NK-92 treated with Interleukin-12 subunit alpha and Interleukin-12 subunit beta, amount 100 ng/mL, for 24 hours (cell line): ENCODE measurements at regions not wholly inside any gene's neighbourhood (a gene's known extent, or its start where the extent isn't known, plus 50 kb on each side); places are given as distances from the start of the nearest gene placed in this dataset.
"Not testable (repeated sequence)": the region's sequence is repeated elsewhere in the genome, so short reads cannot be mapped to it uniquely, and the experiment has no call there.

ENCODE experiments used
- DNase-seq: peaks from one replicate; lab custom pipeline; 2025; lab: John Stamatoyannopoulos, UW

DNA sequence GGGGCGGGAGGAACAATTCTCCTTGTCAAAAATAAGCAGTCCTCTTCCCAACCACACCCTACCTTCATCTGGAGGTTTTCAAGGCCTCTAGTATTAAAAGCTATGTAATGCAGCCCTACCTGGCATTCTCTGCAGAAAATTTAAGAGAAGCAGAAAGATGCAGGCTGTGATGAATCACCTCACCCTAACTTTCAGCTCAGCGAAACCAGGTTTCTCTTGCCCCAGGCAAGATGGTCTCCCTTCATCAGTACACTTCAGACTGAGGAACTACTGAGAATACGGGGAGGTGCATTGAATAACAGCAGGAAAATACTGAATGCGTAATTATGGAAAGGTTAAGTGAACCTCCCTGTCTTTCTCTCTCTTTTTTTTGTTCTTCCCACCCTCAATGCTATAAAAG lies 437.6 kb upstream of the KLF12 start:
- no peak for DNase-seq

- DNase-seq = no peak
These were observed 436.6 kb upstream of the KLF12 start for GRCh38 chr13:74570834-74571233.

DNA sequence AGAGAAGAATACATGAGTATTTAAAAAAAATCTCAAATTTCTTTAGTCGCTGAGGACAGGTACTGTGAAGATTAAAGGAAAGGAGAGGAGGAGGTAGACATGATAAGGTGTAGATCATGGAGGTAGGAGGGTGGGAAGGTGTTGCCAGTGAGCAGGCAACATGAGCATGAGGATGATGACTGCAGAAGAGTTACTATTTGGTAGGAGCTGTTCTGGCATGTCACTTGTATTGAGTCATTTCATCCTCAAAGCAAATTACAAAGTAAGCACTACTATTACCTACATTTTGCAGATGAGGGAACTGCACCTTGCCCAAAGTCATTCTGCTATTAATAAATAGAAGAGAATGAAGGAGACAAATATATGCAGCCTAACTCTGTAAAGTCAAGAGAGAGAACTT lies 435.8 kb upstream of the KLF12 start:
- no peak for DNase-seq

- DNase-seq = no peak
These were observed 435.0 kb upstream of the KLF12 start for GRCh38 chr13:74569251-74569650.

- no peak for DNase-seq
These were observed 433.3 kb upstream of the KLF12 start for GRCh38 chr13:74567485-74567884.

DNA sequence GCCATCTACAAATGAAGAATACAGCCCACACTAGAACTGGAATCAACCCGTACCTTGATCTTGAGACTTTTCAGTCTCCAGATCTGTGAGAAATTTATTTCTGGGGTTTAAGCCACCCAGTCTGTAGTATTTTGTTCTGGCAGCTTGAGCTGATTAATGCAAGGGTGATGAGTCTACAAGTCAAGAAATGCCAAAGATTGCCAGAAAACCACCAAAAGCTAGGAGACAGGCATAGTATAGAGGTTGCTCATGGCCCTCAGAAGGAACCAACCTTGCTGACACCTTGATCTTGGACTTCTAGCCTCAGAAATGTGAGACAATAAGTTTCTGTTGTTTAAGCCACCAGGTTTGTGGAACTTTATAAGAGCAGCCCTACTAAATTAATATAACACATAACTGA lies 428.2 kb upstream of the KLF12 start:
- no peak for DNase-seq

DNA sequence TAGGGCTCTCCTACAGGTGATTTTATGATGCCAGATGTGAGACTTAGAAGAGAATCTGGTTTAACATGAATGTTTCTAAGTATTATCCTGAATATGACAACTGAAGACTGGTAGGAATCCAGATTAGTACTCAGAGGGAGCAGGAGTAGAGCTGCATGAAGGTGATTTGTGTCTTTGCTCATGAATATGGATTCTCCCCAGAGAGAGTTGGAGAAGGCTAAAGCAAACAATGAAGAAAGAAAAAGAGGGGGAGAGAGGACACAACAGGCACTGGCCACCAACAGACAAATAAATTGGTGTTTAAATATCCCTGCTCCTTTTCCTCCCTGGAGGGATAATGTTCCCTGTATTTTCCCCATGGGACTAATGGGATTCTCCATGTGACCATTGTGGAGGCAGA lies 427.0 kb upstream of the KLF12 start:
- DNase-seq = no peak

GRCh38 chr13:74560325-74560724 lies 426.1 kb upstream of the KLF12 start:
- no peak for DNase-seq

DNA sequence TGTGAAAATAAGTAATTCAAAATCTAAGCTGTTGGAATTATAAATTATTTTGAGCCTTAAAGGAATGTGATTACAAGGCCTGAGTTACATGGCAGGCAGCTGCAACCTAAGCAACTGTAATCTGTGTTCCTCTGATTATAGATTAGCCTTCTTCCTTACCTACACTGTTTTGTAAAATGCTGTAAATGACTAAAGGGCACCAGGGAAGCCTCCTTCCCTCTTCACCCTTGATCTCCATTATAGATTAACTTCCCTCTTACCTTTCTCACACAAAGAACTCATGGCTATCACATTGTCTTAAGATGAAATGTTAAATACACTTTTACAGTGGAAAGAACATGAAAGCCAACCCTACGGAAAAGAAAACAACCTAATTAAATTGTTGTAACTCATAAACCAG lies 423.7 kb upstream of the KLF12 start:
- no peak for DNase-seq

GRCh38 chr13:74555651-74556420 lies 421.6 kb upstream of the KLF12 start:
- no peak for DNase-seq

- no peak for DNase-seq
These were observed 421.0 kb upstream of the KLF12 start for GRCh38 chr13:74555276-74555625.

DNA sequence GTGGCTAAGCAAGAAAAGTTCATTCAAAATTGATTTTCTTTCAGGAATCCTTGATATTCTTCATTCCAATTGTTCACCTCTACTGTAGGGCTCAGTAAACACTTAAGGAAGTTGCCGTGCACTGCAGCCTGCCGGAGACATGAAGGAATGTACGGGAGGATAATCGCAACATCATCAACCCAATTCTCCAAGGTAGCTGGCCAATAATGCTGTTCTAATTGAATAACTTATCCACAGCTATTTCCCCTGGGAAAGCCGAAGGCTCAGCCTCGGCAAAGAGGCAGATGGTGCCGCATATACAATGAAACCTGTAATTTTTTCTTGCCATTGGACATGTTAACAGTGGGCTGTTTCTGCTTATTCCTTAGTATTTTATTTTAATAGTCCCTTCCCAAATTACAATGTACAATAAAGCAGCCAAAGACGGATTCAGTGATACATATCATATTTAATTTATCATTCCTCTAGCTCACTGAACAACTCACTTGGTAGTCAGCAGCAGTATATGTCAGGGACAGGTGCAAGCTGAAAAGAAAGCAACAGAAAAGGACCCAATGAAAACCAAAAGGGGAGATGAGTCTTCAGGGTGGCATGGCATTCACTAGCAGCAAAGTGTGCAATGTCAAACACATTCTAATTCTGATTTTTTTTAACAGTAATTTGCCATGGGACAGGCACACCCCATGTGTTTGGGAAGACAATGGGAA lies 420.5 kb upstream of the KLF12 start:
- no peak for DNase-seq

GRCh38 chr13:74550039-74550438 lies 415.8 kb upstream of the KLF12 start:
- DNase-seq = no peak

DNA sequence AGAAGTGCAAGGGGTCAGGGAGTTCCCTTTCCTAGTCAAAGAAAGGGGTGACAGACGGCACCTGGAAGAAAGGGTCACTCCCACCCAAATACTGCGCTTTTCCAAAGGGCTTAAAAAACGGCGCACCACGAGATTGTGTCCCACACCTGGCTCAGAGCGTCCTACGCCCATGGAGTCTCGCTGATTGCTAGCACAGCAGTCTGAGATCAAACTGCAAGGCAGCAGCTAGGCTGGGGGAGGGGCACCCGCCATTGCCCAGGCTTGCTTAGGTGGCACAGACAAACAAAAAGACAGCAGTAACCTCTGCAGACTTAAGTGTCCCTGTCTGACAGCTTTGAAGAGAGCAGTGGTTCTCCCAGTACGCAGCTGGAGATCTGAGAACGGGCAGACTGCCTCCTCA lies 402.4 kb upstream of the KLF12 start:
- not testable (repeated sequence) for DNase-seq

DNA sequence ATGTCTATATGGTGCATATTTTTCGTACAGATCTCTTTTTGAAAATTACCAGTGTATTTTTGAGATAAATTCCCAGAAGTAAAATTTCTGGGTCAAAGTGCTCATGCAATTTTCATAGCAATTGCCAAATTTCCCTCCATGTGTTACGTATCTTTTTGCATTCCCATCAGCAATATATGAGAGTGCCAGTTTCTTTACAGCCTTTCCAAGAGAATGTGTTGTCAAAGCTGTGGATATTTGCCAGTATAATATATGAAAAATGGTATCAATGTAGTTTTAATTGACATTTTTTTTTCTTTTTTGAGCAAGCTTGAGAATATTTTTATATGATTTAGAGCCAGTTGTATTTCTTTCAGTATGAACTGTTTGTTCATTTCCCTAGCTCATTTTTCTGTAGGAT lies 399.0 kb upstream of the KLF12 start:
- no peak for DNase-seq

DNA sequence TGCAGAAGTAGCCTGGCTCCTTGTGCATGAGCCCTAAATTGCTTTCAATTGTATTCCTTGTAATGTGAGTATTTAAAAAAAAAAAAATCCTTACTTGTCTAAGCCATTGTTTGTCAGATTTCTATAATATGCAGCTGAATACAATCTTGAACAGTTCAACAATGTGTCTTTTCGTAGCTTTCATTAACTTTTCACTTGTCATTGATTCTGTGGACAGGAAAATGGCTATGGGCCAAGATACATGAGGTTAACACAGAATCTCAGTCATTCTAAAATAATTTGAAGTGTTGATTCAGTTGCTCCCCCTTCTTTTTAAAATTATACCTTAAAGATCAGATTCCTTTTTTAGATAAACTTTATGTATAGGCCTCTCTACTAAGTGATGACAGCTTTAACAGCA lies 395.8 kb upstream of the KLF12 start:
- DNase-seq = no peak

- DNase-seq = no peak
These were observed 394.7 kb upstream of the KLF12 start for GRCh38 chr13:74528734-74529513.

GRCh38 chr13:74523057-74523456 lies 388.9 kb upstream of the KLF12 start:
- DNase-seq = no peak

- DNase-seq = no peak
These were observed 377.3 kb upstream of the KLF12 start for GRCh38 chr13:74511523-74511922.

GRCh38 chr13:74487091-74487722 lies 353.0 kb upstream of the KLF12 start:
- DNase-seq = no peak

- DNase-seq = no peak
These were observed 351.6 kb upstream of the KLF12 start for GRCh38 chr13:74485757-74486156.

DNA sequence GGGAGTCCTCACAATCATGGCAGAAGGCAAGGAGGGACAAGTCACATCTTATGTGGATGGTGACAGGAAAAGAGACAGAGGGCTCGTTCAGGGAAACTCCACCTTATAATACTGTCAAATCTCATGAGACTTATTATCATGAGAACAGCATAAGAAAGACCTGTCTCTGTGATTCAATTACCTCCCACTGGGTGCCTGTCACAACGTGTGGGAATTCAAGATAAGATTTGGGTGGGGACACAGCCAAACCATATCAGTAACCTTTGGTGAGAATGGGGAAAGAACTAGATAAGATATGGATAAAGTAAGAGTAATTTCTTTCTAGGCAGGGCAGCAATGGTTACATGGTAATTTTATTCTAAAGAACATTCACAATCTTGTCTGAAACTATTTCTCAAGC lies 344.9 kb upstream of the KLF12 start:
- DNase-seq = no peak

DNA sequence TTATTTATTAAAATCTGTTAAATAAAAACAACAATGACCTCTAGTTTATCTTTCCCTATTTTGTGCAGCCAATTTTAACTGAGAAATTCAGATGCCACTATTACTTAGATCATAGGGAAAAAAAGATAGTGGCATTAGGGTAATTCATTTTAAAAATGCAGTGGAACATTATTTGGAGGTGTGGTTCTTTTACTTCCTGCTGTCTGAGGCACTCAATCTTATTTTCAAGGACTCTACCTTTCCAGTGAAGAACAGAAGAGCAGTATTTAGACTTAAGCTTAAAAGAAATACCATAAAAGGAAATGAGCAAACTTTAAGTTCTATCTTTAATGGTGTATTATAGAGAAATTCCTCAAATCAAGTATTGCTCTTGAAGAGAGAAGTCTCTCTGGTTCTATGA lies 342.6 kb upstream of the KLF12 start:
- no peak for DNase-seq
